HFFc6 (cell line): ENCODE measurements at regions not wholly inside any gene's neighbourhood (a gene's known extent, or its start where the extent isn't known, plus 50 kb on each side); places are given as distances from the start of the nearest gene placed in this dataset.
"Not testable (repeated sequence)": the region's sequence is repeated elsewhere in the genome, so short reads cannot be mapped to it uniquely, and the experiment has no call there.

Experiments
- DNase-seq: peaks from one replicate; pipeline ENCODE4 v3.0.0-alpha.2; 2018
- H3K27ac Mint-ChIP-seq: 2 replicates; pipeline ENCODE4 v1.8.0; 2020; ENCODE audit warnings: mild to moderate bottlenecking, mixed read lengths
- H3K27me3 Mint-ChIP-seq: 2 replicates; pipeline ENCODE4 v1.8.0; 2021; ENCODE audit warnings: mild to moderate bottlenecking, moderate library complexity, mixed read lengths; ENCODE audit not compliant: insufficient read depth
- H3K36me3 Mint-ChIP-seq: 2 replicates; pipeline ENCODE4 v1.8.0; 2021; ENCODE audit warnings: low read depth, mixed read lengths
- H3K4me1 Mint-ChIP-seq: 2 replicates; pipeline ENCODE4 v1.8.0; 2020; ENCODE audit warnings: low read depth, mixed read lengths
- H3K4me3 Mint-ChIP-seq: 2 replicates; pipeline ENCODE4 v1.8.0; 2020; ENCODE audit warnings: mild to moderate bottlenecking, moderate library complexity, mixed read lengths
- H3K9me3 Mint-ChIP-seq: 2 replicates; pipeline ENCODE4 v1.8.0; 2020; ENCODE audit warnings: mild to moderate bottlenecking, mixed read lengths
- TF ChIP-seq, protein P1 (sequence below): fragments of 200-600 bp; sonication (generic); IDR thresholded peaks from 2 replicates; pipeline ENCODE4 v1.5.0; 2021; ENCODE audit warnings: antibody characterized with exemption, mild to moderate bottlenecking

GRCh38 chr11:42417691-42418090 lies 894.1 kb upstream of the API5 start:
- H3K4me1 Mint-ChIP-seq, result peaks cover 5% of the 10 kb centered on the region; the same call in 1 of the 2 replicates
- no peaks in the 10 kb centered on the region for H3K36me3 Mint-ChIP-seq
- H3K27ac Mint-ChIP-seq, result no peak overlapping the region
- peaks cover 2% of the 10 kb centered on the region; the same call in 1 of the 2 replicates for H3K27me3 Mint-ChIP-seq
- peaks cover 4% of the 10 kb centered on the region; the same call in 1 of the 2 replicates for H3K9me3 Mint-ChIP-seq
- DNase-seq, result no peak
- TF ChIP-seq, protein P1, sequence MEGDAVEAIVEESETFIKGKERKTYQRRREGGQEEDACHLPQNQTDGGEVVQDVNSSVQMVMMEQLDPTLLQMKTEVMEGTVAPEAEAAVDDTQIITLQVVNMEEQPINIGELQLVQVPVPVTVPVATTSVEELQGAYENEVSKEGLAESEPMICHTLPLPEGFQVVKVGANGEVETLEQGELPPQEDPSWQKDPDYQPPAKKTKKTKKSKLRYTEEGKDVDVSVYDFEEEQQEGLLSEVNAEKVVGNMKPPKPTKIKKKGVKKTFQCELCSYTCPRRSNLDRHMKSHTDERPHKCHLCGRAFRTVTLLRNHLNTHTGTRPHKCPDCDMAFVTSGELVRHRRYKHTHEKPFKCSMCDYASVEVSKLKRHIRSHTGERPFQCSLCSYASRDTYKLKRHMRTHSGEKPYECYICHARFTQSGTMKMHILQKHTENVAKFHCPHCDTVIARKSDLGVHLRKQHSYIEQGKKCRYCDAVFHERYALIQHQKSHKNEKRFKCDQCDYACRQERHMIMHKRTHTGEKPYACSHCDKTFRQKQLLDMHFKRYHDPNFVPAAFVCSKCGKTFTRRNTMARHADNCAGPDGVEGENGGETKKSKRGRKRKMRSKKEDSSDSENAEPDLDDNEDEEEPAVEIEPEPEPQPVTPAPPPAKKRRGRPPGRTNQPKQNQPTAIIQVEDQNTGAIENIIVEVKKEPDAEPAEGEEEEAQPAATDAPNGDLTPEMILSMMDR, result no peak
- no peak overlapping the region for H3K4me3 Mint-ChIP-seq

DNA sequence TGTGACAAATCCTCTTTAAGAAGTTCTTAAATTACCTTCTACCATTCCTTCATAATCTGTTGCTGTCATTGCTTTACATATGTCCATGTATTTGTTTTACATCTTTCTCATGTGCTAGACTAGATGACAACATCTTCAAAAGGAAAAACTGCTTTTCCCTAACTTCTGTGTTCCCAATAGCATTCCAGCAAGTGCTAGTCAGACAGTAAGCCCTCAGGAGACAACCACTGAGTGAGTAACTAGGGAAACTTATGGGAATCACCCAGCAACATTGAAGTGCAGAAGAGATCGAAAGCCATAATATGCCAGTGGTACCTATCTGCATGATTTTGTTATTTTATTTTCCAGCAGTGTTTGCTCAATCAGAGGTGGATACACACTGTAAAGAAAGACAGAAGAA lies 889.7 kb upstream of the API5 start:
- Mint-ChIP-seq H3K36me3 (no peaks in the 10 kb centered on the region), H3K9me3 (peaks cover 4% of the 10 kb centered on the region; the same call in 1 of the 2 replicates), H3K4me3 (no peak overlapping the region), H3K4me1 (peaks cover 5% of the 10 kb centered on the region; the same call in 1 of the 2 replicates), H3K27me3 (peaks cover 2% of the 10 kb centered on the region; the same call in 1 of the 2 replicates), H3K27ac (no peak overlapping the region)
- peak; percentile 45 for DNase-seq
- TF ChIP-seq, protein P1, result no peak

DNA sequence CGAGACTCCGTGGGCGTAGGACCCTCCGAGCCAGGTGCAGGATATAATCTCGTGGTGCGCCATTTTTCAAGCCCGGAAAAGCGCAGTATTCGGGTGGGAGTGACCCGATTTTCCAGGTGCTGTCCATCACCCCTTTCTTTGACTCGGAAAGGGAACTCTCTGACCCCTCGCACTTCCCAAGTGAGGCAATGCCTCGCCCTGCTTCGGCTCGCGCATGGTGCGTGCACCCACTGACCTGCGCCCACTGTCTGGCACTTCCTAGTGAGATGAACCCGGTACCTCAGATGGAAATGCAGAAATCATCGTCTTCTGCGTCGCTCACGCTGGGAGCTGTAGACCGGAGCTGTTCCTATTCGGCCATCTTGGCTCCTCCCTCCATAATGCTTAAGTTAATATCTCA lies 876.9 kb upstream of the API5 start:
- H3K27me3 Mint-ChIP-seq, H3K27ac Mint-ChIP-seq, H3K9me3 Mint-ChIP-seq, H3K4me3 Mint-ChIP-seq, H3K36me3 Mint-ChIP-seq, DNase-seq, H3K4me1 Mint-ChIP-seq: not testable (repeated sequence)

- Mint-ChIP-seq H3K27ac (no peak overlapping the region), H3K36me3 (no peaks in the 10 kb centered on the region; the same call in 1 of the 2 replicates), H3K4me3 (no peak overlapping the region), H3K27me3 (peaks cover 7% of the 10 kb centered on the region; the same call in 1 of the 2 replicates), H3K9me3 (peaks cover 22% of the 10 kb centered on the region; the same call in 1 of the 2 replicates), H3K4me1 (no peaks in the 10 kb centered on the region)
- DNase-seq, result no peak
- TF ChIP-seq, protein P1, result no peak
Observed at GRCh38 chr11:42444406-42444805, 867.4 kb upstream of the API5 start.

DNA sequence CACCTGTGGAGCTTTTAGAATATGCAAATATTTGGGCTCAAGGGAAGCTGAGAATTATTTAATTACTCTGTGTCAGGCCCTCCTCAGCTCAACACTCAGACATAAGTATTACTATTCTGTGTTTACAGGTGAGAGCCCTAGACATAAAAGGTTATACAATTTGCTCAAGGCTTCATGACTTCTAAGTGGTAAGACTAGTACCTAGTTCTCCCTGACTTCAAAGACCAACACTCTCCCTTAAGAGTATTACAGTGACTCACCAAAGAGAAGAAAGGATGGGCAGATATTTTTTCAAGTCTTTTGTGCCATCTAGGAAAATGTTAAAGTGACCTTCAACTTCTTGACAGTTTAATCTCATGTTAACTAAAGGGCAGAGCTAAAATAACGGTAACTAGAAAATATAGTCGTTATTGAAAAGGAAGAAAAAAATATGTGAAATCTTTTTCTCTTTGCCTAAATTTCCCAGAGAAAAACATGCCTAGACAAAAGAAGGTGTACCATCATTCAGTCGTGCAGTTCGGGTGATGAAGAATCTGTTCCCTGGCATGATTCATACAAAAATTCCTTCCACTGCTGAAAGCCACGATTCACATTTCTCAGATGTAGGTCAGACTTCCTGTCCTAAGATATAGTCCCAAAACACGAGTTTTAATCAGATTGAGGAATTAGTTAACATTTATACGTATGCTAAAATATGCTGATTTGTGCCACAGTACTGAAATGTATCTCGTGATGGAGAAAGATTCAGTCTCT lies 849.1 kb upstream of the API5 start:
- Mint-ChIP-seq H3K36me3 (no peaks in the 10 kb centered on the region), H3K4me3 (no peak overlapping the region; the same call in 1 of the 2 replicates), H3K9me3 (no peaks in the 10 kb centered on the region; the same call in 1 of the 2 replicates), H3K27me3 (no peaks in the 10 kb centered on the region), H3K4me1 (peaks cover 15% of the 10 kb centered on the region; the same call in 1 of the 2 replicates), H3K27ac (peak overlapping the region; percentile 63; the same call in 1 of the 2 replicates)
- peak; percentile 77 for DNase-seq
- TF ChIP-seq, protein P1, result no peak

GRCh38 chr11:42465623-42466022 lies 846.2 kb upstream of the API5 start:
- Mint-ChIP-seq H3K9me3 (peaks cover 5% of the 10 kb centered on the region; the same call in 1 of the 2 replicates), H3K4me3 (no peak overlapping the region), H3K36me3 (no peaks in the 10 kb centered on the region), H3K27ac (no peak overlapping the region), H3K27me3 (no peaks in the 10 kb centered on the region), H3K4me1 (peaks cover 15% of the 10 kb centered on the region; the same call in 1 of the 2 replicates)
- TF ChIP-seq, protein P1, result no peak
- DNase-seq, result no peak
